GM12892 (cell line): ENCODE measurements at regions not wholly inside any gene's neighbourhood (a gene's known extent, or its start where the extent isn't known, plus 50 kb on each side); places are given as distances from the start of the nearest gene placed in this dataset.

ENCODE experiments used
- DNase-seq: peaks from one replicate; pipeline ENCODE4 v3.0.0; 2011; ENCODE audit not compliant: insufficient read length
- FAIRE-seq: peaks from 2 replicates; lab custom pipeline; 2011; peaks lifted over from hg19 to GRCh38; lab: Jason Lieb, UNC
- POLR2A ChIP-seq: IDR thresholded peaks from 2 replicates; pipeline ENCODE4 v1.6.1; 2011; ENCODE audit warnings: low read depth, low read length, control low read depth
- POLR2AphosphoS5 ChIP-seq: IDR thresholded peaks from 2 replicates; pipeline ENCODE4 v1.6.1; 2011; ENCODE audit warnings: low read depth, low read length, control low read depth
- TAF1 ChIP-seq: IDR thresholded peaks from 2 replicates; pipeline ENCODE4 v1.6.1; 2011; ENCODE audit warnings: low read depth, mild to moderate bottlenecking, control low read depth, low read length, borderline replicate concordance

- FAIRE-seq: no peak
- DNase-seq: no peak
- TF ChIP-seq POLR2A (no peak), TAF1 (no peak), POLR2AphosphoS5 (no peak)
These were observed 320.0 kb downstream of the PRDM2 start for GRCh38 chr1:14020006-14020405.

DNA sequence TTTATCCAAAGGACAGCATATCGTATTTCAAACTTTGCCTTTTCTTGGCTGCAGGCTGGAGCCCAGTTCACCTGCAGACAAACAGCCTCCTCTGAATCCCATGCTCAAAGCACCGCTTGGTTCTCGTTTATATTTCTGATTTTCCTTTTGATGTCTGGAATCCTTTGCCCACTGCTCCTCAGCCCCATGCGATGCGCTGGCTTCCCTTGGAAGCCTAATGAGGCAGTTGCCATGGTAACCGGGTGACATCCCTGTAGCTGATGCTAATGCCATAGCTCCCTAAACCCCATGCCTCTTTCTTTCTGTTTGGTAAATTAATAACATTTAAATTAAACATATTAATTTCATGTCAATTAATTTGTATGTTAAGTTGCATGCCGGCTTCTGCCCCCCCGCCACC, 327.1 kb downstream of the PRDM2 start:
- DNase-seq: no peak
- no peak for FAIRE-seq
- no peak for TF ChIP-seq POLR2A
- TF ChIP-seq POLR2AphosphoS5: no peak
- no peak for TF ChIP-seq TAF1

DNA sequence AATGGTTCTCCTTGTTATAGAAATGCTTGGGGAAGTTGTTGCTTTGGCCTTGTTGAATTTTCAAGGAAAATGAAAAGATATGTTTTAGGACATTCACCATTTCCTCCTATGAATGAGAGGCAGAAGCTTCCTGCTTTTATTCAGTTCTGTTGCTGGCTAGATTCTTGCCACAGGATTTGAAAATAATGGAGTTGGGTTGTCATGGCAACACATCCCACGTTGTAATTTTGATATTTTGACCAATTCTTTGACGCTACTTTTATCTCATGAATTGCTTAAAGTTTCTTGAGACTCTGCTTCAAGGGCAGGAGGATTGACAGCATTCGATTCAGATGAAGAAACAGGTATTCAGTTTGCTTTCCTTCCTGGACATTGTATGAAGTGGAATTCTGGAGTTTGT, 331.5 kb downstream of the PRDM2 start:
- DNase-seq: no peak
- FAIRE-seq: no peak

GRCh38 chr1:14034506-14034905, 334.5 kb downstream of the PRDM2 start:
- DNase-seq (no peak), FAIRE-seq (no peak)
- TF ChIP-seq POLR2A (no peak), POLR2AphosphoS5 (no peak), TAF1 (no peak)

More for the DNA sequence above, 331.5 kb downstream of the PRDM2 start:
- no peak for TF ChIP-seq POLR2AphosphoS5
- TF ChIP-seq TAF1: no peak
- no peak for TF ChIP-seq POLR2A

DNA sequence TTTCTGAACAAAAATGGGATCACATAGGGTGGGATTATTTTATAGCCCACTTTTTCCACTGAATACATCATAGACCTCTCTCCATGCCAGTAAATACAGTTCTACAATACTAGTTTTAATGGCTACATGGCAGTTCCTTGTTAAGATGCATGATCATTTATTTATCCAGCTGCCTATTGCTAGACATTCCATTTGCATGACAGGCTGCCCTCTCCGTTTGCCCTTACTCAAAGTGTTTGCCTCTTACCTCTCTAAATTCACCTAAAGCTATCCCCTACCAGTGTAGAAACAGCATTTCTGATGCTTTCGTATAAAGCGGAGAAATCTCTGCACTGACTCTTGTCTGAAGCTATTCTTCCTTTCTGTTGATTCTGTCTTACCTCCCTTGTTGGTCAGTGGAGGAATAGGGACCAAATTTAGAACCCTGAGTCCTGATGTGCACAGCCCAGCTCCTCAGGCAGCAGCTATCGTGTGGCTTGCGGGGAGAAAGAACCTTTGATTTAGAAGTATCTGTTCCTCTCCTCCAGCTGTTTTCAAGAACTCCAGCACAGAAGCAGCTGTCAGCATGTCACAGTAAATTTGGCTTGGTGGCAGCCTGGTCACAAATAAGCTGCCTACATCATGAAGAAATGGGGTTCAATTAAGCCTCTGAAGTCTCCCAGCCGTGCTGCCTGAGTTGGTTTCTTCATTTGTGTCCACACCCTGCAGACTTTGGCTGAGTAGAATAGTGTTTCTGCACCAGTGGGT, 337.3 kb downstream of the PRDM2 start:
- DNase-seq (no peak), FAIRE-seq (no peak)
- TF ChIP-seq TAF1 (no peak), POLR2A (no peak), POLR2AphosphoS5 (no peak)

GRCh38 chr1:14039582-14040430, 339.8 kb downstream of the PRDM2 start:
- FAIRE-seq (no peak), DNase-seq (peak; percentile 4)
- TF ChIP-seq POLR2AphosphoS5 (no peak), POLR2A (no peak), TAF1 (no peak)

- no peak for TF ChIP-seq POLR2AphosphoS5
- no peak for TF ChIP-seq TAF1
- TF ChIP-seq POLR2A: no peak
- no peak for FAIRE-seq
- DNase-seq: no peak
These were observed 350.0 kb downstream of the PRDM2 start for GRCh38 chr1:14049965-14050364.

GRCh38 chr1:14055442-14056223, 355.6 kb downstream of the PRDM2 start:
- no peak for FAIRE-seq
- DNase-seq: no peak
- TF ChIP-seq POLR2A (no peak), POLR2AphosphoS5 (no peak), TAF1 (no peak)

DNA sequence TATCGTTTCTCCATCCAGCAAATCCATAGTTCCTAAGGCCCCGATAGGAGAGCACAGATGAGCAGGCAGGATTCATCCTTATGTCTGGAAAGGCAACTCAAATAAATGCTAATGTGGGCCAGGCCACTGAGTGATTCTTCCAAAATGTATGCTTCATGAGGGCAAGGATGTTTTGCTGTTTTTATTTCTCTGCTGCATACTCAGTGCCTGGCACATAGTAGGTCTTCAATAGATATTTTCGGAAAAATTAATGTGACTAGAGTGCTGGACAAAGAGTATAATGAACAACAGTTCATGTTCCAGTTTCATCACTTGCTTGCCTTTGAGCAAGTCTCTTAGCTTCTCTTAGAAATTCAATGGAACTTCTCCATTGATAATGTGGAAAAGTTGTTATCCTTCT, 357.7 kb downstream of the PRDM2 start:
- TF ChIP-seq POLR2A (no peak), TAF1 (no peak), POLR2AphosphoS5 (no peak)
- DNase-seq (no peak), FAIRE-seq (no peak)

DNA sequence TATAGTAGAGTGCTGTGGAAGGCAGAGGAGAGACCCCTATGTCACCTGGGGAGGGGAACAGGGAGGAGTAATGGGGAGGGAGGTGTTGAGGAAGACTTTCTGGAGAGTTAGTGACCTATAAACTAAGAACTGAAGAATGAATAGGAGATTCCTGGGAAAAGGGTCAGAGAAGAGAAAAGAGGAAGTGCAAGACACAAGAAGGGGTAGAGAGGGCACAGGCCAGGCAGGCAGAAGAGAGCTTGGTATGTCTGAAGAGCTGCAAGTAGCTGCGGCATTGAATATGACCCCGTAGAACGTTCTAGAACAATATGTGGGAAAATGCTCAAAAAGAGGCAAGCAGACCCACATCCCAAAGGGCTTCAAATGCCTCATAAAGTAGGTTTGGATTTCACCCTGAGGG, 361.2 kb downstream of the PRDM2 start:
- DNase-seq: no peak
- no peak for FAIRE-seq
- TF ChIP-seq POLR2AphosphoS5 (no peak), POLR2A (no peak), TAF1 (no peak)

DNA sequence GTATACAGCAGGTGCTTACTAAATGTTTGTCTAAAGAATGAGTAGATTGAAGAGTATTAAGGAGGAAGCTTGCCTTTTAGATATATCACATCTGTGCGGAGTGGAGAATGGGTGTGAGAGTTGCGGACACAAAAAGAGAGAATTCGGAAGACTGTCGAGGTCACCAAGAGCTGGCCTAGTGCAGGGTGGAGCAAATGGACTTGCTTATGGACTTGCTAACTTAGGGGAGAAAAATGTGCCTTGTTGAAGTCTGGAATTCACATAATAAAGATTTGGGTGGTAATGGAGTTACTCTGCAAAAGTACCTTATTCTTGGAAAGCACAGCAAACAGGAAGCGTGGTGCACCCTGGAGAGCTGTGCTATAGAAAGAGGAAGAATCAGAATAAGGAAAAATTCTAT, 361.7 kb downstream of the PRDM2 start:
- FAIRE-seq (no peak), DNase-seq (no peak)
- TF ChIP-seq TAF1: no peak
- TF ChIP-seq POLR2A: no peak
- TF ChIP-seq POLR2AphosphoS5: no peak

GRCh38 chr1:14062669-14063068, 362.7 kb downstream of the PRDM2 start:
- TF ChIP-seq POLR2A: no peak
- TF ChIP-seq POLR2AphosphoS5: no peak
- TF ChIP-seq TAF1: no peak
- no peak for FAIRE-seq
- DNase-seq: no peak
